GM19397 (cell line): ENCODE measurements at regions not wholly inside any gene's neighbourhood (a gene's known extent, or its start where the extent isn't known, plus 50 kb on each side); places are given as distances from the start of the nearest gene placed in this dataset.

Experiments used
- ATAC-seq: cut with Tn5 transposase; IDR thresholded peaks from one replicate; pipeline ENCODE4 v1.9.1; 2021; ENCODE audit warnings: mild to moderate bottlenecking, moderate library complexity; ENCODE audit not compliant: unreplicated experiment

DNA sequence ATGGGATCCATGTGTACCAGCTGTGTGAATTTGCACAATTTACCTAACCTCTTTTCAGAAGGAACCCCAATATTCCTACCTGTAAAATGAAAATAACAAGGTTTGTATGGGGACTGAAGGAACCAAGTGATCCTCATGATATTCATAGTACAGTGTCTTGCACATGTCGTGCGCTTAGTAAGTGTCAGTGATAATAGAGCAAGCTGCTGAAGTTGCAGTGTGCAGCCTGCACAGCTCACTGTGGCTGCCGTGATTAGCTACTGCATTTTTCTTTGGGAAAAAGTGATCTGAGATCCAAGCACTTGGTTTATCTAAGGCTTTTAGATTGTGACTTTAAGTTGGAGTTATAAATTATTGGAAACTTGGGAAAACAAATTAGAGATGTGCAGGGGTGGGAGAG lies 135.9 kb upstream of the FRY start:
- no peak for ATAC-seq

DNA sequence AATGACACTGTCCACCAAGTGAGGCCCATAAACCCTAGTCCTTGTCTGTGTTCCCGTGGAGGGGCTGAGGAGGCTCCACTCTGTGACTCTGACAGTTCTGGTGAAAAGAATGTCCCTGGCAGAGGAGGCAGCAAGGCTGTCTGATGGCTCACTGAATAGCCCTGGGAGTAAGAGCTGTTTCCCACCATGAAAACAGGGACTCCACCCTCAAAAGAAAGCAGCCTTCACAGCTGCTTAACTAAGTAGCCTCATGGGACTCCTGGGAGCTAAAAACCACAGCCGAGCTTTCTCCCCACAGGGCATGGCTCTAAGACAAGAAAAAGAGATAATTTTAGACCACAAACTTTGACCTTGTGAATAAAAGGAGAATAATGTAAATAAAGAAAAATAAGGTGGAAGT lies 135.1 kb upstream of the FRY start:
- no peak for ATAC-seq

DNA sequence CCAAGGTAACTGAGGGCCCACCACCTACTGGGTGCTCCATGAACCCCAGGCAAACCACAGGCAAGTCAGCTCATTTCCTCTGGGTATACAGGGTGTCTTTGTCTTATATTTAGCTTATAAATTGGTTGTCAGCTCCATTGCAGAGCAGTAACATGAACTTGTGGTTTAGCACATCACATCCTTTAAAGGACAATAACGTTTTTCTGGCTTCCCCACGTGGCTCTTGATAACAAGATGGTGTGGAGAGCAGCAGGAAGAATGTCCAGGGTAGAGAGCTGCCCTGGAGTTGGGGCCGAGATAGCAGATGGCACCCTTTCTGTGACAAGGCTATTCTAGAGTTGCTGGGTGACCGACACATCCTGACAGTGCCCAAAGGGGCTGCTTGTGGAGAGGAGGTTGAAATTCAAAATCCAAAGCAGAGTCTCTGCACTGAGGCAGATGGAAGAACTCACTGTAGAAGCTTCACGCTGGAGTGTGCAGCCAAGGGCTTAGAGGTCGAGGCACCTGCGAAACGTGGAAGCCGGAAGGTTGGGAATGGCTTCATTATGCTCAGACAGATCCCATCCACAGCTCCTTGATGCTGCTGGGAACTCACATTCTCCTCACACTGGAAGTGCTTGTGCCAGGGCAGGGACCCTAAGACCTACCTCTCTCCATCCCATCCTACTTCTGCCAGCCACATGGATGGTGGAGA lies 133.0 kb upstream of the FRY start:
- no peak for ATAC-seq

DNA sequence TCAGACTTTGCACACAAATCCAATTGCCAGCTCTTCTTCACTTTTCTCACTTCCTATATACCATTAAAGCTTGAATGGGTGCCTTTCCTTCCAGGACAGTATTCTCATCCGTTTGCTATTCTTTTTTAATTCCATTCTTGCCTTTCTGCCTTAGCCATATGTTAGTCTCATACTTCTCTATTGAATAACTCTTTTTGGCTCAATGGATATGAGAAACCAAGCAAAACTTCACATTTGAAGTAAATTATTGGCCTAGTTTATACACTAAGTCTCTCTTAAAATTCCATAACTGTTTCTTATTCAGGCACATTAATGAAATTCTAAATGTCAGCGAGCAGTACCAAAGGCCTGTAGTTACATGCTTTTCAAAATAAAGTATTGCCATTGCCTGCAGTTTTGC lies 129.6 kb upstream of the FRY start:
- no peak for ATAC-seq

DNA sequence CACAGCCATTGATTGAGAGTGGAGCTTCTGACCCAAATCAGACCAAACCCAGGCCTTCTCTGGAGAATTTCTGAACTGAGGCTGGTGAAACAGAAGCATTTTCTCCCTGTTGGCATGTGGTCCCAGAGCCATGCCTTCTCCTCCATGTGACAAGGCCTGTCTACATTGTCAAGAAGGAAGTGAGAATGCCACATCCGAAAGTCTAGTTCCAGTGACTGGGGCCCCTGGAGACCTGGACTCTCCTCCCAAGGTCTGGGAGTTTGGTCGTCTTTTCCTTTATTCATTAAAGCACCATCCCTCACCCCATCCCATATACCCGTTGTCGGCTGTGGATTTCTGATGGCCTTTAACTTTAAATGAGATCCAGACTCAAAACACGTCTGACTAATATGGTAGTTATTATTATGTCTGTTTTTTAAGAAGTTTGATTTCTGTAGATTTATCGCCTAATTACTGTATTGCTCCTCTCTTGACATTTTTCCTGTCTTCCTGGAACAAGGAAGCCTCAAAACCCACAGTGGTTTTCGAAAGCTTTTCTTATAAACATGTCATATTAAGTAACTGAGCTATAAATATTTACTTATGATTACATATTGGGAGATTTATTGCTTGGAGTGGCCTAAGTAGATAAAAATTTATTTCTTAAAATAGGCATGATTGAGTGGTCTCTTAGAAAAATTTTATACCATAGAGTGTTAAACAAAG lies 128.3 kb upstream of the FRY start:
- ATAC-seq = no peak

DNA sequence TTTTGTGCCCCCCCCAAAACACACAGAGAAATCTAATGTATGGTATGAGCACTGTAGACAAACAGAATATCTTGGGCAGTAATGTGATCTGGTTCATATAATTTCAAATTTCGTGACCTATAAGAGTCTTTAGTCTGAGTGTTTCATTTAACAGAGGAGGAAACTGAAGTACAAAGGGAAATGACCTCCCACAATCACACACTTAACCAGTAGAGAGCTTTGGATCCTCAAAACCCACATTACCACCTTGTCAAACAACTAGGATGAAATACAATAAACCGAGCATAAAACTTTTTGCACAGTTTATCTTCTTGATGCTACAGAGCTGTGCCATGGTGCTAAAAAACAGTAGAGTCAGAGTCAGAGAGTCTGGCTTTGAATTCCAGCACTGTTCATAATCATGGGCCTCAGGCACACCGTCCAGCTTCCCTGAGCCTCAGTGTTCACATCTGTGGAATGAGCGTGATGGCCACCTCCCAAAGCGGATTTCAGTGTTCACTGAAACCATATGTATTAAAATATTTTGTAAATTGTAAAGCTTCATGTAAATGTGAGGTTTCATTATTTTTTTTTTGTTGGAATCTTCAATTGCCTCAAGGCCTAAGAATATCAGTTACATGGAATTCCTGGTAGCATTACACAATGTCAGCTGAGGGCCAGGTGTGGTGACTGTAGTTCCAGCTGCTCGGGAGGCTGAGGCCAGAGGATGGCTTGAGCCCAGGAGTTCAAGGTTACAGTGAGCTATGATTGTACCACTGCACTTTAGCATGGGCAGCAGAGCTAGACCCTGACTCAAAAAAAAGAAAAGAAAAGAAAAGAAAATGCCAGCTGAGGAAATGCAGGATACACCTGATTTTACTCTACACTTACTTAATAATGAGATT lies 126.4 kb upstream of the FRY start:
- ATAC-seq = no peak

DNA sequence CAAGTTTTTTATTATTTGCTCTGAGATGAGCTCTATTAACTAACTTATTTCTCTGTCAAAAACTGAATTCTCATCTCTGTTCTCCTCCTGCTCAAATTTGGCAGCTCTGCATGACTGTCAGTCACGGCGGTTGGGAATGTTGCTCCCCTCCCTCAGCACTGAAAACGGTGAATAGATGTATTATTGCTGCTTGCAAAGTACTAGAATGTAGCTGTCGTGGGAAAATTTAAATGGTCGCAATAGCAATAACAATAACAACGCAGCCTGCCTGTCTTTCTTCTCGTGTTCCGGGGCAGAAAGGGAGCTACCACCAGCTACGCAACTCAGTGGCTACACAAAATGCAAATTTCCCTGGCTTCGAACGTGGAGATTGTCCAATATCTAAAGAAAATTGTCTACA lies 125.6 kb upstream of the FRY start:
- no peak for ATAC-seq

DNA sequence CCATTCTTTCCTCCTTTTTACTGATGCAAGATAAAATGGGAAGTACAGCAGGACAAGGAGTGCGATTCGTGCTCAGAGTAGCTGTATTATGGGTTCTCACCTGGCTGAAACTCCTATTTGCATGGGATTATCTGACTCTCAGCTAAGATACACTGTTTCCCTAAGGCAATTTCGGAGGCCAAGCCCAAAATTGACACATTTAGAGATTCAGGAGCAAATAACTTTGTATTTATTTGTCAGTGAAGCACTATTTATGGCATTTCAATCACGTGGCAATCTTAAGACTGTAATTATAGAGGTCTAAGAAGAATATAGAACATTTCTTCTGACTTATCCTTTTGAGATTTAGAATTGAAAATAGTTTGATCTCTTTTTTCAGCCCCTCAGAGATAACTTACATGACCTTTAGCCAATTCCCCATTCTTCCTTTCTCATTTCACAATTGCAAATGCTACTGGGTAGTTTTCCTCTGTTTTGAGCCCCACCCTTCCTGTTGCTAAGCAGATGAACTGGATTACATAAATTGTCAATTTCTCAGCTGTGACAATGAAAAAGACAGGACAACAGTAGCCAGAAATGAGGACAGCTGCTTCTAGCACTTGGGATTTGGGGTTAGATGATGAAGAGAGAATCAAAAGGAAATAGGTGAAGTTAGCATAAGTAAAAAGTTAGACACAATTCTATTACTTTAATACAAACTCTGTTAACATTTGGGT lies 122.7 kb upstream of the FRY start:
- ATAC-seq = no peak

DNA sequence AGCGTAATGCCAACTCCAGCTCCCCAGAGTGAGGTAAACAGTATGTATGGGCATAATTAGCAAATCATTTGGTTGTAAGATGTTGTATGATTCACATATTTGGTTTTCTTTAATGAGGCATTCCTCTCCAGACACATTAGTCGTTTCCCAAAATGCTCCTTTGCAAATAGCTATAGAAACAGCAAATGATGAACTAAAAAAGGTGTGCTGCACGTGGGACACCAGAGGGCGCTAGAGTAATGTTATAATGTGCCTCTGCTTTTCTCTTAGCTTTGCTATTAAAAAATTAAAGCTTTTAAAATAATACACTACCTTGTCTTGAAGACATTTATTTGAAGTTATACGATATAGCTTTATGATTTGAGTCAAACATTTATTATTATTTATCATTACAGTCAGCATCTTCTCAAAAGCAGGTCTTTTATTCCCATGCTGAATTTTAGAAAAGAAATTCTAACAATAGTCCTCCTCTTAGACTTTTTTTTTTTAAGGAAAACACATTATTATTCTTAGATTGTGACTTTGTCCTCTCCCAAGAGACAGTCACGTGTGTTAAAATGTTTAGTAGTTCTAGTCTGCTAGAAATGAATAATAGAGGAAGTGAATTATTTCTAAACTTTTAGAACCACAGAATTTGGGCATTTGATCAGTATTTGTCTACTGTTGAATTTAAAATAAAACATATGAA lies 121.6 kb upstream of the FRY start:
- no peak for ATAC-seq

DNA sequence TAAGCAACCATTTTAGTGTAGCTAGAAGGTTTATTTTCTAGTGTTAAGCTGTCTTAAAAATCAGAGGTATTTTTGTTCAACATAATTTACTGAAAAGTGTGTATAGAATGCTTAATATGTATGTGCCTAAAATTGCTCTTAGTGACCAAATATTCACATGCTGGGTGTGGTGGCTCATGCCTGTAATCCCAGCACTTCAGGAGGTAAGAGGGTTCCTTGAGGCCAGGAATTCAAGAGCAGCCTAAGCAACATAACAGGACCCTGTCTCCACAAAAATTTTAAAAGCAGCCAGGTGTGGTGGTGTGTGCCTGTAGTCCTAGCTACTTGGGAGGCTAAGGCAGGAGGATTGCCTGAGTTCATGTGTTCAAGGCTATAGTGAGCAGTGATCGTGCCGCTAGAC lies 120.9 kb upstream of the FRY start:
- ATAC-seq = no peak

DNA sequence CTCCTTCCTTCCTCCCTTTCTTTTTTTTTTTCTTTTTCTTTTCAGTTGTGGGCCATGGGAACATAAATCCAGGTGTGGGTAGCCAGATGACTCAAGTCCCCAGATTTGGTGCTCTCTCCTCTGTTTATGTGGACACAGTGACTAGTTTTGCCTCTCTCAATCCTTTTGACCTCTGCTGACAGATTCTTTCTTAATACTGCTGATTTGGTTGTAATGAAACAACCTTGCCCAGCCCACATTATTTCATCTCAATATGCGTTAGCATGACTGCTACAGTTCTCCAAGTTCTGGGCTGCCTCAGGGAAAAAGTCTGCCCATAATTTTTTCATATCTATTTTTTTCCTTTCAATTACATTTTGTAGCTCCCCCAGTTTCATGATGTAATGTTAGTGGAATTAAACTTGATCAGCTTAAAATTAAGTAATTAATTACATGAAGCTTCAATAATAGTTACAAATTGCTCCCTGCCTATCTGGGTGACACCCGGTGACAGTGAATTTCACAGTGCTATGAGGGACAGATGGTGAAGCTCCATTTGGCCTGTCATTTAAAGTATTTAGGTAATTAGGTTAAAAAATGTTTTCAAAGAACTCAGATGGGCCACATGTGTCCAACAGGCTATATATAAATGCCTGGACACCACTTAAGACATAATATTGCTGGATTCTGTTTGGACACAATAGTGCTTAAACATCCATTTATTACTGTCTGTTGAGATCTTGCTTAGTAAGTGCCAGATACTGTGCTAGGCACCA lies 118.8 kb upstream of the FRY start:
- ATAC-seq = no peak

DNA sequence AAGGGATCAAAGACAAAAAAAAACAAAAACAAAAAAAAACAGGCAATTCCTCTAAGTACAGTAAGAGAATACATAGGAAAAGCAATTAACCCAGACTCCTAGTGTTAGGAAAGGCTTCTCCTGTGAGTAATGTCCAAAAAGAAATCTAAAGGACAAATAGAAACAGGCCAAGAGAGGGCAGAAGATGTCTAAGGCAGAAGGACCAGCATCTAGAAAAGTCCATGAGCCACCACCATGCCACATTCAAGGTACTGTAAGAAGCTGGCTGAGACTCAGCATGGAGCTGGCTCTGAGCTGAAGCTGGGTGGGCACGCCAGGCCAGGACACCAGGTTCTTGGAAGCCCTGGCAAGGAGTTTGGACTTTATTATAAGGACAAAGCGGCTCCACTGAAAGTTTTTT lies 118.1 kb upstream of the FRY start:
- ATAC-seq = no peak

DNA sequence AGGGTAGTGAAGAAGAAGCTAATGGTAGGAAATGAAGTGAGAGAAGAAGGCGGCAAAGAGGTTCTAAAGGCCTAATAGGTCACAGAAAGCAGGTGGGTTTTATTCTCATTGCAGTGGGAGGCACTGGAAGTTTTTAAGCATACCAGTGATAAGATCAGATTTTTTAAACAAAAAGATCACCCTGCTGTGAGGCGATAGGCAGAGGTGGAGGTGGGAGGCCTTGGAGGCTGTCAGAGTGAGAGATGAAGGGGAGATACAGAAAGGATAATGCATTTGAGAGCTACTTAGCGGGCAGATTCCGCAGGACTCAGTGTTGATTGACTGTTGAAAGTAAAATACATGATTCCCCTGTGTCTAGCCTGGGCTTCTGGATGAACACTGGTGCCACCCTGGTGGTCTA lies 116.7 kb upstream of the FRY start:
- no peak for ATAC-seq

DNA sequence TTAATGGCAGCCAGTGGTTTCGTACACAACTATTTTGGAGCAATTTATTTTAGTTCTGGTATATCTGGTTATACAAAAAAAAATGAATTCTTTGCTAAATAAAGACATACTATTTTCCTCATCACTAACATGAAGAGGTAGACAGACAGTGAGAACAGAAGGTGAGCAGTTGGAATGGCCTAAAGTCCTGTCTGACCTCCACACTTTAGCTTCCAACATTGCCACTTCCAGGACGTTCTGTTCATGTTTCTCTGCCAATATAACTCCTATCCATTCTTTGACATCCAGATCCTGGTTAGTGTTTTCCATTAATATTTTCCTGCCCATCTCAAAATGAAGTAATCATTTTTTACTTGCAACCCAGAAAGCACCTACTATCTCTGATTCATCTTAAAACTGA lies 112.9 kb upstream of the FRY start:
- ATAC-seq = no peak

DNA sequence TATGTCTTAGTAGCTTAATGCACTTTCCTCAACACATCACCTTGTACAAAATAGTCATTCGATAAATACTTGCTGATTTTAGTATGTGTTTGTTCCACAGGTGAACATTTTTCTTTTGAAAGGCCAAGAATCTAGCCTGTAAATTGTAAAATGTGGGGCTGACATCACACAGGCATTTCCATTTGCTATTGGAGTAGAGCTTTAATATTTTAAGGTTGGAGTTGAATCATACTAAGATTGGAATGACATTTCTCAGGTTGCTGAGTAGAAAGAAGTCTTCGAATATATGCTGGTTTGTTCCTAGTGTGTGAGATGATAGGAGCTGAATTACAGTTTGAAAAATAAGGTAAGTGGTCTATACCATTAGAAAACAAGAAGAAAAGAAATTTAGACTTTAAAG lies 112.3 kb upstream of the FRY start:
- ATAC-seq = no peak

DNA sequence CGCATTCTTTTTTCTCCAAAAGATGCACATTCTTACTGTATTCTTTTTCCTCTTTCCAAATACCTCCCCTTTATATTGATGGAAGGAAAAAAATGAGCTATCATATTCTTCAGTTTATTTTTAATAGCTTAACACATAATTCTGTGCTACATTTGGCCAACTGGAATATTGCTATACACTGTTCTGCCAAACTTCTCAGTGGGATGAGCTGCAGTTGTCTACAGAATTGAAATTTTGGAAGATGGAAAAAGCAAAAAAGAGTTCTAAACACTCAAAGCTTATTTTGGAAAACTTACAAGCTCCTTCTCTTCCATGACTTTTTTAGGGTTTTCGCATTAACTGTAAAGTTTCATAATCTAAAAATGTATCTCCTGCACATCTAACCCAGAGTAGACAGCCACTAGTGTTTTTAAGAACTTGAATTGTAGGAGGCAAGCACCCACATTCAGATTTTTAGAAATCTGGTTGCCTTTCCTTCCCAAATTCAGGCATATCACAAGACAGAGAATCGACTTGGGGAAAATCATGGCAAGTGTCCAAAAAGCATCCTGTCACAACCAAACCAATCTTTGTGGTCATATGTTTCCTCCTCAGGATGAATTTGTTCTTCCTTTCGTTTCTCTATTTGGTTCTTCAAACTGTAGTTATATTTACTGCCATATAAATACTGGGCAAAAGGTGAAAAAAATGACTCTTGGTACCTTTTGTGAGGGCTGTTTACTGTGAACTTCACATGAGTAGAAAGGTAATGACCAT lies 111.4 kb upstream of the FRY start:
- ATAC-seq = no peak

DNA sequence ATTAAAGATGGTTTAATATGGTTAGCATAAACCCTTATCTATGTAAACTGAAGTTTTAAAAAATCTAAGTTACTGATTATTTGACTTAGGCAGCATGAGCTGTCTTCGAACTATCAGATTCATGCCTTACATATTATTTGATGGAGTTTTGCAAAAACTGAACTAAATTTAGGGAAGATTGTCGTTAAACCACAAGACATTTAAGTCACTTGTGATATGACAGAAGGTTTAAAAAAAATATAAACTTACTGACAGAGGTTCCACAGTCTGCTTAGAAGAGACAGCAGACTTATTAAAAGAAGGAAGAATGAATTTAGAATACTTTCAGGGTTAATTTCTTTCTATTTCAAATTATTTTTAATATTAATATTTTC lies 110.9 kb upstream of the FRY start:
- no peak for ATAC-seq

DNA sequence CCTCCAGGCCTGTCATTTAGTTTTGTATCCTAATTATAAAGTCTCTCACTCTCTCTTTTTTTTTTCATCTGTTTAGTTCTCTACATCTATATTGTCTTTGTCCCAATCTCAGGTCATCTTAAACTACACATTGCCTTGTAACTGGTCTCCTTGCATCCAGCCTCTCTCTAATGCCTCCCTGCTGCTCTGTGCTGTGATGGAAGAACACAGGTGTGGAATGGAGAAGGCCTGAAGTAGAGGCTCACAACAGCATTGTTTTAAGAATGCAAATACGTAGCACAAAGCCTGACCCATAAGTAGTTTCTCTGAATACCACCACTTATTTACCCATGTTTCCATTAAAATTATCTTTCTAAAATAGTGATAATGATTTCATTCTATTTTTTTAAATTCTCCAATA lies 108.8 kb upstream of the FRY start:
- ATAC-seq = no peak

DNA sequence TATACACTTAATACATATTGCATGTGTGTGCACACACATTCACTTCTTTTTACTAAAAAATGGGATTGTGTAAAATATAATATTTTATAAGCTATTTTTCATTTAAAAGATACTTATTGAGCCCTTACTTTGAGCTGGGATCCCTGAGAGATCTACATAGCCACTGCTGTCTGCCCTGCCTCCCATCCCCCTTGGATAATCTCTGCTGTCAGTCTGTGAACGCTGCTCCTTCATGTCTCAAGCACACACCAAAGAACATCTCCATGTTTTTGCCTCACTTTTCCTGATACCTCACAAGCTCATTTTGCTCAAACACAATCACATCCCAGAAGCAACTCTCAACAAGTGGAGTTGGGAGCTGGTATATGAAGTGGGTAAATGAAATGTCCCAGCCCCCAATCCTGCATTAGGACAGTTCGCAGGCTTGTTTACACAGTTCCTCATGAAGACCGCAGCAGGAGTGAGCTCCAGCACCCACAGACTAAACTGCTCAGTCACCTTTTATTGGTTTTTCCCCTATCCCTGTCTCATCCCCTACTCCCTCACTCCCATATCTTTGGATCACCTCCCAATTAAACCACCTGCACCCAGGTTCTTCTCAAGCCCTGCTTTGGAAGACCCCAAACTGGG lies 108.3 kb upstream of the FRY start:
- ATAC-seq = no peak
